GM12891 (cell line): ENCODE measurements at regions not wholly inside any gene's neighbourhood (a gene's known extent, or its start where the extent isn't known, plus 50 kb on each side); places are given as distances from the start of the nearest gene placed in this dataset.

Experiments used
- POLR2A ChIP-seq: IDR thresholded peaks from 2 replicates; pipeline ENCODE4 v1.6.1; 2011; ENCODE audit warnings: low read depth, low read length, control low read depth
- POLR2AphosphoS5 ChIP-seq: IDR thresholded peaks from 2 replicates; pipeline ENCODE4 v1.6.1; 2011; ENCODE audit warnings: low read depth, low read length, control low read depth
- TAF1 ChIP-seq: IDR thresholded peaks from 2 replicates; pipeline ENCODE4 v1.6.1; 2011; ENCODE audit warnings: low read depth, low read length, control low read depth

- no peak for TF ChIP-seq POLR2A
- TF ChIP-seq TAF1 = no peak
- no peak for TF ChIP-seq POLR2AphosphoS5
Observed at GRCh38 chr6:145270464-145270863, 464.9 kb downstream of the EPM2A start.
